ENCODE measurements at regions not wholly inside any gene's neighbourhood (a gene's known extent, or its start where the extent isn't known, plus 50 kb on each side); places are given as distances from the start of the nearest gene placed in this dataset.

- TF ChIP-seq, protein P1, sequence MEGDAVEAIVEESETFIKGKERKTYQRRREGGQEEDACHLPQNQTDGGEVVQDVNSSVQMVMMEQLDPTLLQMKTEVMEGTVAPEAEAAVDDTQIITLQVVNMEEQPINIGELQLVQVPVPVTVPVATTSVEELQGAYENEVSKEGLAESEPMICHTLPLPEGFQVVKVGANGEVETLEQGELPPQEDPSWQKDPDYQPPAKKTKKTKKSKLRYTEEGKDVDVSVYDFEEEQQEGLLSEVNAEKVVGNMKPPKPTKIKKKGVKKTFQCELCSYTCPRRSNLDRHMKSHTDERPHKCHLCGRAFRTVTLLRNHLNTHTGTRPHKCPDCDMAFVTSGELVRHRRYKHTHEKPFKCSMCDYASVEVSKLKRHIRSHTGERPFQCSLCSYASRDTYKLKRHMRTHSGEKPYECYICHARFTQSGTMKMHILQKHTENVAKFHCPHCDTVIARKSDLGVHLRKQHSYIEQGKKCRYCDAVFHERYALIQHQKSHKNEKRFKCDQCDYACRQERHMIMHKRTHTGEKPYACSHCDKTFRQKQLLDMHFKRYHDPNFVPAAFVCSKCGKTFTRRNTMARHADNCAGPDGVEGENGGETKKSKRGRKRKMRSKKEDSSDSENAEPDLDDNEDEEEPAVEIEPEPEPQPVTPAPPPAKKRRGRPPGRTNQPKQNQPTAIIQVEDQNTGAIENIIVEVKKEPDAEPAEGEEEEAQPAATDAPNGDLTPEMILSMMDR (IDR thresholded peaks at IDR 0.05; ENCODE audit: low read depth, low read length, poor library complexity, severe bottlenecking), result no peak
- no peak for TF ChIP-seq EZH2phosphoT487 (IDR thresholded peaks at IDR 0.05; ENCODE audit: borderline replicate concordance, low read length)
Observed at GRCh38 chrX:10906866-10907265, 204.3 kb upstream of the HCCS start.

Data from DOHH2 (cell line).